Neural cell (in vitro differentiated cells): ENCODE measurements at regions not wholly inside any gene's neighbourhood (a gene's known extent, or its start where the extent isn't known, plus 50 kb on each side); places are given as distances from the start of the nearest gene placed in this dataset.

Experiments
- H2AFZ ChIP-seq: fragments of 200-600, 300-800 bp; sonication (generic), shearing (Covaris generic); 2 replicates; pipeline ENCODE4 v1.6.0; 2014; ENCODE audit warnings: low read depth, mild to moderate bottlenecking, antibody characterized with exemption, low read length, moderate library complexity
- H3F3A ChIP-seq: fragments of 200-600 bp; shearing (Covaris generic); 2 replicates; pipeline ENCODE4 v1.6.1; 2016; ENCODE audit warnings: mild to moderate bottlenecking, moderate library complexity, mixed read lengths, antibody characterized with exemption, low read length; ENCODE audit not compliant: insufficient read depth, poor library complexity, severe bottlenecking
- H3K27ac ChIP-seq: fragments of 200-600, 300-800 bp; sonication (generic), shearing (Covaris generic); 2 replicates; pipeline ENCODE4 v1.5.1; 2014; ENCODE audit warnings: mild to moderate bottlenecking, low read length, moderate library complexity
- H3K27me3 ChIP-seq: fragments of 300-800, 200-600 bp; sonication (generic), shearing (Covaris generic); 2 replicates; pipeline ENCODE4 v1.6.0; 2014; ENCODE audit warnings: mild to moderate bottlenecking, low read depth, low read length, moderate library complexity; ENCODE audit not compliant: insufficient read depth
- H3K36me3 ChIP-seq: fragments of 300-800, 200-600 bp; sonication (generic), shearing (Covaris generic); 2 replicates; pipeline ENCODE4 v1.5.1; 2014; ENCODE audit warnings: mild to moderate bottlenecking, antibody characterized with exemption, low read length, moderate library complexity; ENCODE audit not compliant: insufficient read depth
- H3K4me2 ChIP-seq: fragments of 300-800, 200-600 bp; sonication (generic), shearing (Covaris generic); 2 replicates; pipeline ENCODE4 v1.6.0; 2014; ENCODE audit warnings: mild to moderate bottlenecking, low read length
- H3K4me3 ChIP-seq: fragments of 300-800, 200-600 bp; sonication (generic), shearing (Covaris generic); 2 replicates; pipeline ENCODE4 v1.5.1; 2014; ENCODE audit warnings: mild to moderate bottlenecking, low read length, moderate library complexity
- H3K79me2 ChIP-seq: fragments of 200-600 bp; shearing (Covaris generic); replicated peaks from 2 replicates; pipeline ENCODE4 v1.6.0; 2014; ENCODE audit warnings: mild to moderate bottlenecking, low read length, moderate library complexity; ENCODE audit not compliant: insufficient read depth
- H3K9ac ChIP-seq: fragments of 300-800, 200-600 bp; sonication (generic), shearing (Covaris generic); 2 replicates; pipeline ENCODE4 v1.6.1; 2016; ENCODE audit warnings: mild to moderate bottlenecking, low read length, mixed read lengths
- H3K9me2 ChIP-seq: fragments of 200-600 bp; shearing (Covaris generic); 2 replicates; pipeline ENCODE4 v1.6.1; 2016; ENCODE audit warnings: mild to moderate bottlenecking, low read length, mixed read lengths; ENCODE audit not compliant: insufficient read depth
- H3K9me3 ChIP-seq: fragments of 200-600, 300-800 bp; sonication (generic), shearing (Covaris generic); 2 replicates; pipeline ENCODE4 v1.6.1; 2016; ENCODE audit warnings: mild to moderate bottlenecking, mixed run types, low read length, moderate library complexity, mixed read lengths
- H4K20me1 ChIP-seq: fragments of 200-600 bp; shearing (Covaris generic); 2 replicates; pipeline ENCODE4 v1.6.1; 2016; ENCODE audit warnings: mild to moderate bottlenecking, mixed run types; ENCODE audit not compliant: insufficient read depth
- EP300 ChIP-seq: fragments of 450-650 bp; conservative IDR thresholded peaks from 2 replicates; pipeline ENCODE4 v1.6.1; 2014; ENCODE audit warnings: antibody characterized with exemption, mild to moderate bottlenecking, moderate library complexity; ENCODE audit not compliant: poor library complexity, severe bottlenecking
- EZH2 ChIP-seq: fragments of 200-600, 300-800 bp; shearing (Covaris generic), sonication (generic); IDR thresholded peaks from 2 replicates; pipeline ENCODE4 v1.6.1; 2014; ENCODE audit warnings: antibody characterized with exemption, low read length, borderline replicate concordance, mild to moderate bottlenecking; ENCODE audit not compliant: insufficient read depth, poor library complexity, severe bottlenecking
- MXI1 ChIP-seq: fragments of 450-650 bp; conservative IDR thresholded peaks from 2 replicates; pipeline ENCODE4 v1.6.1; 2014; ENCODE audit warnings: antibody characterized with exemption, mild to moderate bottlenecking; ENCODE audit not compliant: poor library complexity, severe bottlenecking
- POLR2AphosphoS5 ChIP-seq: IDR thresholded peaks from 2 replicates; pipeline ENCODE4 v1.6.1; 2012
- RAD21 ChIP-seq: fragments of 450-650 bp; conservative IDR thresholded peaks from 2 replicates; pipeline ENCODE4 v1.6.1; 2014; ENCODE audit warnings: antibody characterized with exemption, mild to moderate bottlenecking, moderate library complexity
- SMC3 ChIP-seq: fragments of 450-650 bp; conservative IDR thresholded peaks from 2 replicates; pipeline ENCODE4 v1.6.1; 2014; ENCODE audit warnings: antibody characterized with exemption, mild to moderate bottlenecking, moderate library complexity; ENCODE audit not compliant: poor library complexity
- TAF1 ChIP-seq: IDR thresholded peaks from 2 replicates; pipeline ENCODE4 v1.6.1; 2012; ENCODE audit warnings: low read depth
- TF ChIP-seq, protein P1 (sequence below): IDR thresholded peaks from 2 replicates; pipeline ENCODE4 v1.6.1; 2012; ENCODE audit warnings: borderline replicate concordance
- TF ChIP-seq, protein P2 (sequence below): fragments of 450-650 bp; IDR thresholded peaks from 2 replicates; pipeline ENCODE4 v1.5.1; 2014; ENCODE audit warnings: antibody characterized with exemption, mild to moderate bottlenecking, moderate library complexity; ENCODE audit not compliant: poor library complexity, severe bottlenecking

- no peak overlapping the region for H3K9ac ChIP-seq
- H2AFZ ChIP-seq = no peak overlapping the region
- H3K9me3 ChIP-seq = no peaks in the 10 kb centered on the region
- H3K79me2 ChIP-seq = no peaks in the 10 kb centered on the region
- no peaks in the 10 kb centered on the region for H3F3A ChIP-seq
- no peak overlapping the region for H3K27ac ChIP-seq
- no peak overlapping the region for H3K4me3 ChIP-seq
- H3K27me3 ChIP-seq = no peaks in the 10 kb centered on the region
- no peaks in the 10 kb centered on the region for H3K9me2 ChIP-seq
- TF ChIP-seq, protein P1, sequence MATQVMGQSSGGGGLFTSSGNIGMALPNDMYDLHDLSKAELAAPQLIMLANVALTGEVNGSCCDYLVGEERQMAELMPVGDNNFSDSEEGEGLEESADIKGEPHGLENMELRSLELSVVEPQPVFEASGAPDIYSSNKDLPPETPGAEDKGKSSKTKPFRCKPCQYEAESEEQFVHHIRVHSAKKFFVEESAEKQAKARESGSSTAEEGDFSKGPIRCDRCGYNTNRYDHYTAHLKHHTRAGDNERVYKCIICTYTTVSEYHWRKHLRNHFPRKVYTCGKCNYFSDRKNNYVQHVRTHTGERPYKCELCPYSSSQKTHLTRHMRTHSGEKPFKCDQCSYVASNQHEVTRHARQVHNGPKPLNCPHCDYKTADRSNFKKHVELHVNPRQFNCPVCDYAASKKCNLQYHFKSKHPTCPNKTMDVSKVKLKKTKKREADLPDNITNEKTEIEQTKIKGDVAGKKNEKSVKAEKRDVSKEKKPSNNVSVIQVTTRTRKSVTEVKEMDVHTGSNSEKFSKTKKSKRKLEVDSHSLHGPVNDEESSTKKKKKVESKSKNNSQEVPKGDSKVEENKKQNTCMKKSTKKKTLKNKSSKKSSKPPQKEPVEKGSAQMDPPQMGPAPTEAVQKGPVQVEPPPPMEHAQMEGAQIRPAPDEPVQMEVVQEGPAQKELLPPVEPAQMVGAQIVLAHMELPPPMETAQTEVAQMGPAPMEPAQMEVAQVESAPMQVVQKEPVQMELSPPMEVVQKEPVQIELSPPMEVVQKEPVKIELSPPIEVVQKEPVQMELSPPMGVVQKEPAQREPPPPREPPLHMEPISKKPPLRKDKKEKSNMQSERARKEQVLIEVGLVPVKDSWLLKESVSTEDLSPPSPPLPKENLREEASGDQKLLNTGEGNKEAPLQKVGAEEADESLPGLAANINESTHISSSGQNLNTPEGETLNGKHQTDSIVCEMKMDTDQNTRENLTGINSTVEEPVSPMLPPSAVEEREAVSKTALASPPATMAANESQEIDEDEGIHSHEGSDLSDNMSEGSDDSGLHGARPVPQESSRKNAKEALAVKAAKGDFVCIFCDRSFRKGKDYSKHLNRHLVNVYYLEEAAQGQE = no peak
- no peak for TF ChIP-seq EZH2
- TF ChIP-seq EP300 = no peak
- no peaks in the 10 kb centered on the region for H4K20me1 ChIP-seq
- no peaks in the 10 kb centered on the region for H3K36me3 ChIP-seq
- H3K4me2 ChIP-seq = no peak overlapping the region
Observed at GRCh38 chr9:129316281-129317030, 138.4 kb upstream of the IER5L start.

- no peak overlapping the region for H3K4me2 ChIP-seq
- H3K9me2 ChIP-seq = no peaks in the 10 kb centered on the region
- H3K79me2 ChIP-seq = no peaks in the 10 kb centered on the region
- H3K27me3 ChIP-seq = no peaks in the 10 kb centered on the region
- H3K4me3 ChIP-seq = no peak overlapping the region
- no peaks in the 10 kb centered on the region for H3K9me3 ChIP-seq
- TF ChIP-seq TAF1 (no peak), SMC3 (no peak), RAD21 (no peak), POLR2AphosphoS5 (no peak), EP300 (no peak), MXI1 (no peak), EZH2 (no peak)
- TF ChIP-seq, protein P2, sequence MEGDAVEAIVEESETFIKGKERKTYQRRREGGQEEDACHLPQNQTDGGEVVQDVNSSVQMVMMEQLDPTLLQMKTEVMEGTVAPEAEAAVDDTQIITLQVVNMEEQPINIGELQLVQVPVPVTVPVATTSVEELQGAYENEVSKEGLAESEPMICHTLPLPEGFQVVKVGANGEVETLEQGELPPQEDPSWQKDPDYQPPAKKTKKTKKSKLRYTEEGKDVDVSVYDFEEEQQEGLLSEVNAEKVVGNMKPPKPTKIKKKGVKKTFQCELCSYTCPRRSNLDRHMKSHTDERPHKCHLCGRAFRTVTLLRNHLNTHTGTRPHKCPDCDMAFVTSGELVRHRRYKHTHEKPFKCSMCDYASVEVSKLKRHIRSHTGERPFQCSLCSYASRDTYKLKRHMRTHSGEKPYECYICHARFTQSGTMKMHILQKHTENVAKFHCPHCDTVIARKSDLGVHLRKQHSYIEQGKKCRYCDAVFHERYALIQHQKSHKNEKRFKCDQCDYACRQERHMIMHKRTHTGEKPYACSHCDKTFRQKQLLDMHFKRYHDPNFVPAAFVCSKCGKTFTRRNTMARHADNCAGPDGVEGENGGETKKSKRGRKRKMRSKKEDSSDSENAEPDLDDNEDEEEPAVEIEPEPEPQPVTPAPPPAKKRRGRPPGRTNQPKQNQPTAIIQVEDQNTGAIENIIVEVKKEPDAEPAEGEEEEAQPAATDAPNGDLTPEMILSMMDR = no peak
- TF ChIP-seq, protein P1 = no peak
- no peak overlapping the region for H2AFZ ChIP-seq
- H3K27ac ChIP-seq = no peak overlapping the region
- H3K9ac ChIP-seq = no peak overlapping the region
- no peaks in the 10 kb centered on the region for H4K20me1 ChIP-seq
- no peaks in the 10 kb centered on the region for H3F3A ChIP-seq
- H3K36me3 ChIP-seq = no peaks in the 10 kb centered on the region
Observed at GRCh38 chr9:129313331-129313955, 135.4 kb upstream of the IER5L start.
